Keratinocyte (primary cell): ENCODE measurements at regions not wholly inside any gene's neighbourhood (a gene's known extent, or its start where the extent isn't known, plus 50 kb on each side); places are given as distances from the start of the nearest gene placed in this dataset.

Source experiments
- DNase-seq: peaks from one replicate; pipeline ENCODE4 v3.0.0-alpha.2; 2011; ENCODE audit warnings: low read depth, missing footprints, low spot score
- FAIRE-seq: peaks from 2 replicates; lab custom pipeline; 2011; peaks lifted over from hg19 to GRCh38; lab: Jason Lieb, UNC
- H2AFZ ChIP-seq: 2 replicates; pipeline ENCODE4 v1.6.0; 2012; ENCODE audit warnings: low read length, control low read depth, inconsistent platforms; ENCODE audit not compliant: control insufficient read depth
- H3K27ac ChIP-seq: 2 replicates; pipeline ENCODE4 v1.5.1; 2011; ENCODE audit warnings: low read length; ENCODE audit not compliant: control insufficient read depth, insufficient read depth
- H3K27me3 ChIP-seq: 3 replicates; pipeline ENCODE4 v1.6.0; 2011; ENCODE audit warnings: low read length; ENCODE audit not compliant: control insufficient read depth, insufficient read depth; ENCODE audit errors: extremely low read depth
- H3K36me3 ChIP-seq, 2 experiments: 2 replicates in 1 of 2; 3 replicates in 1 of 2; pipeline ENCODE4 v1.5.1; 2011; ENCODE audit warnings: low read length in 2 of 2, mild to moderate bottlenecking in 1 of 2; ENCODE audit not compliant: control insufficient read depth in 2 of 2, insufficient read depth in 2 of 2; ENCODE audit errors: extremely low read depth in 1 of 2
- H3K4me1 ChIP-seq: 3 replicates; pipeline ENCODE4 v1.5.1; 2011; ENCODE audit warnings: low read length; ENCODE audit not compliant: control insufficient read depth, insufficient read depth; ENCODE audit errors: extremely low read depth
- H3K4me2 ChIP-seq: 3 replicates; pipeline ENCODE4 v1.6.0; 2011; ENCODE audit warnings: low read depth, low read length; ENCODE audit not compliant: control insufficient read depth, insufficient read depth; ENCODE audit errors: extremely low read depth
- H3K4me3 ChIP-seq, 3 experiments: fragments of 200-600 bp in 1 of 3; sonication (generic) in 1 of 3; 2 replicates in 2 of 3; 3 replicates in 1 of 3; pipeline ENCODE4 v1.5.1; 2011 to 2016; ENCODE audit warnings: low read length in 3 of 3, mild to moderate bottlenecking in 3 of 3, control low read depth in 2 of 3, inconsistent platforms in 1 of 3, low read depth in 1 of 3, mixed read lengths in 1 of 3, mixed run types in 1 of 3, moderate library complexity in 1 of 3; ENCODE audit not compliant: control insufficient read depth in 2 of 3, insufficient read depth in 2 of 3; ENCODE audit errors: extremely low read depth in 1 of 3
- H3K79me2 ChIP-seq: 2 replicates; pipeline ENCODE4 v1.6.0; 2012; ENCODE audit warnings: low read length; ENCODE audit not compliant: control insufficient read depth, insufficient read depth
- H3K9ac ChIP-seq: 3 replicates; pipeline ENCODE4 v1.6.0; 2011; ENCODE audit warnings: low read length; ENCODE audit not compliant: control insufficient read depth, insufficient read depth; ENCODE audit errors: extremely low read depth
- H3K9me1 ChIP-seq: 3 replicates; pipeline ENCODE4 v1.6.0; 2011; ENCODE audit warnings: low read length; ENCODE audit not compliant: control insufficient read depth, insufficient read depth; ENCODE audit errors: extremely low read depth
- H3K9me3 ChIP-seq: 2 replicates; pipeline ENCODE4 v1.5.1; 2012; ENCODE audit warnings: low read depth, low read length; ENCODE audit not compliant: control insufficient read depth
- H4K20me1 ChIP-seq: 3 replicates; pipeline ENCODE4 v1.6.0; 2011; ENCODE audit warnings: low read length; ENCODE audit not compliant: control insufficient read depth, insufficient read depth; ENCODE audit errors: extremely low read depth
- EZH2 ChIP-seq: IDR thresholded peaks from one replicate; pipeline ENCODE4 v1.6.1; 2012; ENCODE audit warnings: inconsistent platforms, mild to moderate bottlenecking, low read length, moderate library complexity
- dilution Hi-C: fragments of 300-500 bp; cut with MboI; formaldehyde crosslinking; loops from one replicate; pipeline ENCODE4 v1.7.0; 2020; ENCODE audit warnings: low sequenced_read_pairs; ENCODE audit not compliant: extremely low pct_ligation_motif_present
- TF ChIP-seq, protein P1 (sequence below), 3 experiments: IDR thresholded peaks in 1 of 3; conservative IDR thresholded peaks in 1 of 3; optimal IDR thresholded peaks in 1 of 3; 2 replicates in 2 of 3; 3 replicates in 1 of 3; pipeline versions ENCODE3 to v1.5.1; 2011; ENCODE audit warnings: low read length in 3 of 3, mild to moderate bottlenecking in 3 of 3, moderate library complexity in 2 of 3, control low read depth in 1 of 3, inconsistent platforms in 1 of 3; ENCODE audit not compliant: insufficient read depth in 2 of 3; ENCODE audit errors: extremely low read depth in 1 of 3

DNA sequence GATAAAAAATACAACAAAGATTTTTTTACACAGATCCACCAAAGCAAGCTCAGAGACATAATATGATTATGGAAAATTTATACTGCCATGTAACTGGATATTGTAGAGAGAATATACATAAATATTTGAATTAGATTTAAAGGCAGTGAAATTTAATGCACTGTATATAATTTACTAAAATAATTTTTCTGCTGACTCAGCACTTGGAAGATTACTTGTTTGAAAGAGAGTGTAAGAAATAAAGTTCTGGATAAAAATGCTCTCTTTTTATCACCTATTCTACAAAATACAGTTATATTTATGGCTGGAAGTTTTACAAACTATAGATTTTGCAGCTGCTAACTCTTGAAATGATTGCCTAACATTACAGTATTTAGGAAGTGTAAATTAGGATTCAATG lies 628.3 kb upstream of the CHORDC1 start:
- H2AFZ ChIP-seq = no peak overlapping the region
- TF ChIP-seq EZH2 = no peak
- dilution Hi-C loops = no loop called here
- no peaks in the 10 kb centered on the region for H3K9me3 ChIP-seq
- no peaks in the 10 kb centered on the region for H3K79me2 ChIP-seq
- H4K20me1 ChIP-seq = no peaks in the 10 kb centered on the region
- no peak for FAIRE-seq
- H3K9ac ChIP-seq = no peak overlapping the region
- no peak for DNase-seq
- no peaks in the 10 kb centered on the region for H3K4me1 ChIP-seq
- H3K4me2 ChIP-seq = no peak overlapping the region
- H3K27ac ChIP-seq = no peak overlapping the region
- no peaks in the 10 kb centered on the region for H3K36me3 ChIP-seq
- H3K4me3 ChIP-seq = no peak overlapping the region
- no peaks in the 10 kb centered on the region for H3K9me1 ChIP-seq
- no peaks in the 10 kb centered on the region for H3K27me3 ChIP-seq

DNA sequence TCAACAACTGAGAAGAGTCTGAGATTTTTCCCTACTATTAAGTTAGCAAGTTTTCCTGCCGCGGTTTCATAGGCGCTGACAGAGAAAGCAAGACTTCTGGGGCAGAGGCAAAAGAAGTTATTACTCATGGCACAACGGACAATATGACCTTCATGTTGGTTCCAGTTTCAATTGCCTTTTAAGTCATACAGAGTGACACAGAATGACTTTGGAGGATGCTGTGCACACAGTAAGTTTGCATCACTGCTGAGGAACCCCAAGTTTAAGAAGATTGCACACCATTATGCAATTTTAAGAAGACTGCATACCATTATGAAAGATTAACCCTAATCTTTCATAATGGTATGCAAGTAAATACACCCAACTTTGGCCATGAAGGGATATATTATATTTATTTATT lies 626.5 kb upstream of the CHORDC1 start:
- Histone ChIP-seq H2AFZ (no peak overlapping the region), H3K4me2 (no peak overlapping the region), H3K9me3 (no peaks in the 10 kb centered on the region), H3K9me1 (no peaks in the 10 kb centered on the region), H4K20me1 (no peaks in the 10 kb centered on the region), H3K36me3 (no peaks in the 10 kb centered on the region), H3K4me1 (peaks cover 3% of the 10 kb centered on the region), H3K27ac (no peak overlapping the region), H3K79me2 (no peaks in the 10 kb centered on the region), H3K27me3 (no peaks in the 10 kb centered on the region), H3K4me3 (no peak overlapping the region), H3K9ac (no peak overlapping the region)
- no peak for DNase-seq
- TF ChIP-seq, protein P1, sequence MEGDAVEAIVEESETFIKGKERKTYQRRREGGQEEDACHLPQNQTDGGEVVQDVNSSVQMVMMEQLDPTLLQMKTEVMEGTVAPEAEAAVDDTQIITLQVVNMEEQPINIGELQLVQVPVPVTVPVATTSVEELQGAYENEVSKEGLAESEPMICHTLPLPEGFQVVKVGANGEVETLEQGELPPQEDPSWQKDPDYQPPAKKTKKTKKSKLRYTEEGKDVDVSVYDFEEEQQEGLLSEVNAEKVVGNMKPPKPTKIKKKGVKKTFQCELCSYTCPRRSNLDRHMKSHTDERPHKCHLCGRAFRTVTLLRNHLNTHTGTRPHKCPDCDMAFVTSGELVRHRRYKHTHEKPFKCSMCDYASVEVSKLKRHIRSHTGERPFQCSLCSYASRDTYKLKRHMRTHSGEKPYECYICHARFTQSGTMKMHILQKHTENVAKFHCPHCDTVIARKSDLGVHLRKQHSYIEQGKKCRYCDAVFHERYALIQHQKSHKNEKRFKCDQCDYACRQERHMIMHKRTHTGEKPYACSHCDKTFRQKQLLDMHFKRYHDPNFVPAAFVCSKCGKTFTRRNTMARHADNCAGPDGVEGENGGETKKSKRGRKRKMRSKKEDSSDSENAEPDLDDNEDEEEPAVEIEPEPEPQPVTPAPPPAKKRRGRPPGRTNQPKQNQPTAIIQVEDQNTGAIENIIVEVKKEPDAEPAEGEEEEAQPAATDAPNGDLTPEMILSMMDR (optimal IDR thresholded peaks at IDR 0.05 in 1 of 3, IDR thresholded peaks at IDR 0.05 in 1 of 3, conservative IDR thresholded peaks at IDR 0.05 in 1 of 3; ENCODE audit: extremely low read depth in 1 of 3, insufficient read depth in 2 of 3, low read length in 3 of 3) = no peak
- no peak for TF ChIP-seq EZH2
- dilution Hi-C loops = no loop called here
- FAIRE-seq = no peak

GRCh38 chr11:90847268-90847886 lies 624.5 kb upstream of the CHORDC1 start:
- Histone ChIP-seq H3K4me1 (peaks cover 3% of the 10 kb centered on the region), H3K27ac (no peak overlapping the region), H3K27me3 (no peaks in the 10 kb centered on the region), H3K9me1 (no peaks in the 10 kb centered on the region), H4K20me1 (no peaks in the 10 kb centered on the region), H3K9me3 (no peaks in the 10 kb centered on the region), H3K4me3 (no peak overlapping the region), H3K9ac (no peak overlapping the region), H3K79me2 (no peaks in the 10 kb centered on the region), H3K4me2 (no peak overlapping the region), H2AFZ (no peak overlapping the region), H3K36me3 (no peaks in the 10 kb centered on the region)
- dilution Hi-C loops = no loop called here
- TF ChIP-seq, protein P1 (optimal IDR thresholded peaks at IDR 0.05 in 1 of 3, IDR thresholded peaks at IDR 0.05 in 1 of 3, conservative IDR thresholded peaks at IDR 0.05 in 1 of 3; ENCODE audit: extremely low read depth in 1 of 3, insufficient read depth in 2 of 3, low read length in 3 of 3) = no peak
- no peak for FAIRE-seq
- no peak for DNase-seq
